ENCODE measurements at regions not wholly inside any gene's neighbourhood (a gene's known extent, or its start where the extent isn't known, plus 50 kb on each side); places are given as distances from the start of the nearest gene placed in this dataset.

DNA sequence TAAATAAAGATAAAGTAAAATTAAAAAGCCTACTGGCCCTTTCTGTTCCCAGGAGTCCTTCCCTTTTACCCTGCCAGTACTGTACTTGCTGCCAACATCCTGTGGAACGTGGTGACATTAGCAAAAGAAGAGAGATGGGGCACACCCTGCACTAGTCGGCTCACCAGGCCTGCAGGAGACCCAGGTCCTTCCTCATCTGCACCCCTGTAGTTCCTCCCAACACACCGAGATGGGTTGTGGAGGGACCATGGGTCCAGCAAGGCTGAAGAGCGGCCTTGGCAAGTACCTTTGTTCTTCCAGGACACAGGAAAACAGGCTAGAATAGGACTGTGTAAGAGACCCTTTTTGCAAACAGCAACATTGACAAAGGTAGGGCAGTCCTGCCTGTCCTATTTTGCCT, 98.7 kb upstream of the TMPRSS2 start:
- Histone ChIP-seq H3K9me3 (ENCODE audit: control insufficient read depth, low read length) (no peaks in the 10 kb centered on the region), H3K27me3 (ENCODE audit: control insufficient read depth in 1 of 2, insufficient read depth in 2 of 2, low read length in 1 of 2) (no peaks in the 10 kb centered on the region), H3K4me1 (ENCODE audit: control insufficient read depth in 1 of 2, insufficient read depth in 2 of 2, low read length in 2 of 2) (no peaks in the 10 kb centered on the region), H3K4me3 (ENCODE audit: low read length in 2 of 2) (no peak overlapping the region), H3K27ac (ENCODE audit: low read depth in 1 of 2, low read length in 2 of 2) (no peak overlapping the region), H3K36me3 (ENCODE audit: control insufficient read depth in 1 of 2, insufficient read depth in 2 of 2, low read length in 1 of 2) (no peaks in the 10 kb centered on the region)
- ATAC-seq (ENCODE audit: low FRiP score) (no peak), DNase-seq (peak in 1 of 2 donors; percentile 48)
- 49 to 52% methylated on average over 4 of the region's 4 CpGs for WGBS, 2 donors
- intact Hi-C loops (cut with DNase I): loop anchor here in 1 of 2 donors (10.0 kb wide), 1 partner anchor 462 kb away; no protein-coding TSS in a partner anchor

DNA sequence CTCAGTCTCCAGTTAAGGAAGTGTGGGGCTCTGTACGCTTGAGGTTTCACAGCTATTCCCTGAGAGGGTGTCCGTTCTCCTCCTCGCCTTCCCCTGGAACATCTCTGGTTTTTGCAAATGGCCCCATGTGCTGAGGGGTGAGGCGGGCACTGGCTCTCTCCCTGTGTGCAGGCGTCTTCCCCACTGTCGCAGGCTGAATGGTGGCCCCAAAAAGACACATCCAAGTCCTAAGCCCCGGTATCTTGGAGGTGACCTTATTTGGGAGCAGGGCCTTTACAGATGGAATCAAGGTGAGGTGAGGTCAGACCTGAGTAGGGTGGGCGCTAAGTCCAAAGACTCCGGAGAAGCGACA, 98.0 kb upstream of the TMPRSS2 start:
- intact Hi-C loops (cut with DNase I): loop anchor here in 1 of 2 donors (10.0 kb wide), 1 partner anchor 461 kb away; no protein-coding TSS in a partner anchor
- no peak overlapping the region for H3K27ac ChIP-seq (ENCODE audit: low read depth in 1 of 2, low read length in 2 of 2)
- ATAC-seq (ENCODE audit: low FRiP score) (no peak), DNase-seq (peak in 1 of 2 donors; percentile 35)
- H3K4me3 ChIP-seq (ENCODE audit: low read length in 2 of 2): no peak overlapping the region
- no peaks in the 10 kb centered on the region for H3K4me1 ChIP-seq (ENCODE audit: control insufficient read depth in 1 of 2, insufficient read depth in 2 of 2, low read length in 2 of 2)
- H3K36me3 ChIP-seq (ENCODE audit: control insufficient read depth in 1 of 2, insufficient read depth in 2 of 2, low read length in 1 of 2): no peaks in the 10 kb centered on the region
- no peaks in the 10 kb centered on the region for H3K9me3 ChIP-seq (ENCODE audit: control insufficient read depth, low read length)
- H3K27me3 ChIP-seq (ENCODE audit: control insufficient read depth in 1 of 2, insufficient read depth in 2 of 2, low read length in 1 of 2): no peaks in the 10 kb centered on the region
- WGBS, 2 donors: 96 to 97% methylated on average over 10 of the region's 10 CpGs

DNA sequence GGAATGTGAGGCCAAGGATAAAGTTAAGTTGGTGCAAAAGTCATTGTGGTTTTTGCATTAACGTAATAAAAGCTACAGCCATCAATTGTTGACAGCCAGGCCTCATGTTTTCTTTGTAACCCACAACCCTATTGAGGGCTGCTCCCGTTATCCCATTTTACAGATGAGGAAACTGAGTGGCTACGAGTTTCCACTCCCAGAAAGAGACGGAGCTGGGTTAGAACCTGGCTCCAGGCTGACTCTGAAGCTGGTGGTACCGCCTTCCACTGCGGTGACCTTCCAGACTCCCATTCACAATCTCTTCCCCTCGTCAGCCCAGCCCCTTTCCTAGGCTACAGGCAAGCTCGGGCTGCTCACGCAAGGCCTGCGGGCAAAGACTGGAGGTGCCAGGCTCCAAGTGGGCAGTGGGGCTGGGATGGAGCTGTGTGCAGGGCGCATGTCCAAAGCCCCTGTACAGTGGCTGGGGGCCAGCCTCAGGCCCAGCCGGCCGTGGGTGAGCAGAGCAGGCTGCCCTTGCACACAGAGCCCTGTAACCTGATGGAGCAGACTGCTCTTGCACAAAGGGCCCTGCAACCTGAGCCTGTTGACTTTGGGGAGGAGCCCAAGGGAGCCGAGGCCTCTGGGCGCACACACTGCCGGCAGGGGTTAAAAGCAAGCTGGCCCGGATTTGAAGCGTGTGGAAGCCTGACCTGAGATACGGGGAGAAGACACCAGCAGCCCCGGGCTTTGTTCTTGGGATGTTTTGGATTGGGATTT, 97.4 kb upstream of the TMPRSS2 start:
- intact Hi-C loops (cut with DNase I): loop anchor here in 1 of 2 donors (10.0 kb wide), 1 partner anchor 461 kb away; no protein-coding TSS in a partner anchor

DNA sequence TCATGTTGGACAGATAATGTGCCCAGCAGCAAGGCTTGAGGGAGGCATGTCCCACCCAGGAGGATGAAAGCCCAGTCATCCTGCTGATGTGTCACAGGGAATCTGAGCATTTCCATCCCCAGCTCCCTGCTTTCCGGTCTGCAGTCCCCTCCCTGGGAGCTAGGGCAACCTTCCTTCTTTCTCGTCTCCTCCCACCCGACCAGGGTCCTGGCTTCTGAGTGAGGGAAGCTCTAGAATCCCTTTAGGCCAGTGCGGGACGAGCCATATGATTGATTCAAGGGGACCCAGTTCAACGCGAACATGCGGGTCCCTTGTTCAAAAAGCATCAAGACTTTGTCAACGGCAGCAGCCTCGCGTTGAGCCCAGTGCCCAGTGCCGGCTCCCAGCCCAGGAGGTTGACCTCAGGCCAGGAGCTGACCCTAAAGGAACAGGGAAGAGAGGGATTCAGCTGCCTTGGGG, 96.7 kb upstream of the TMPRSS2 start:
- Histone ChIP-seq H3K4me3 (ENCODE audit: low read length in 2 of 2) (no peak overlapping the region), H3K9me3 (ENCODE audit: control insufficient read depth, low read length) (no peaks in the 10 kb centered on the region), H3K36me3 (ENCODE audit: control insufficient read depth in 1 of 2, insufficient read depth in 2 of 2, low read length in 1 of 2) (no peaks in the 10 kb centered on the region), H3K4me1 (ENCODE audit: control insufficient read depth in 1 of 2, insufficient read depth in 2 of 2, low read length in 2 of 2) (no peaks in the 10 kb centered on the region), H3K27me3 (ENCODE audit: control insufficient read depth in 1 of 2, insufficient read depth in 2 of 2, low read length in 1 of 2) (no peaks in the 10 kb centered on the region), H3K27ac (ENCODE audit: low read depth in 1 of 2, low read length in 2 of 2) (no peak overlapping the region)
- no peak for ATAC-seq (ENCODE audit: low FRiP score)
- peak in 1 of 2 donors; percentile 37 for DNase-seq
- 92 to 93% methylated on average over 12 of the region's 12 CpGs for WGBS, 2 donors
- intact Hi-C loops (cut with DNase I): loop anchor here in 1 of 2 donors (10.0 kb wide), 1 partner anchor 460 kb away; no protein-coding TSS in a partner anchor

More for the DNA sequence above, 97.4 kb upstream of the TMPRSS2 start:
- DNase-seq (peak in 1 of 2 donors; percentile 66), ATAC-seq (ENCODE audit: low FRiP score) (no peak)
- 72 to 74% methylated on average over 20 of the region's 20 CpGs for WGBS, 2 donors
- H3K36me3 ChIP-seq (ENCODE audit: control insufficient read depth in 1 of 2, insufficient read depth in 2 of 2, low read length in 1 of 2): no peaks in the 10 kb centered on the region
- no peaks in the 10 kb centered on the region for H3K9me3 ChIP-seq (ENCODE audit: control insufficient read depth, low read length)
- no peak overlapping the region for H3K27ac ChIP-seq (ENCODE audit: low read depth in 1 of 2, low read length in 2 of 2)
- no peaks in the 10 kb centered on the region for H3K27me3 ChIP-seq (ENCODE audit: control insufficient read depth in 1 of 2, insufficient read depth in 2 of 2, low read length in 1 of 2)
- H3K4me1 ChIP-seq (ENCODE audit: control insufficient read depth in 1 of 2, insufficient read depth in 2 of 2, low read length in 2 of 2): no peaks in the 10 kb centered on the region
- no peak overlapping the region for H3K4me3 ChIP-seq (ENCODE audit: low read length in 2 of 2)

DNA sequence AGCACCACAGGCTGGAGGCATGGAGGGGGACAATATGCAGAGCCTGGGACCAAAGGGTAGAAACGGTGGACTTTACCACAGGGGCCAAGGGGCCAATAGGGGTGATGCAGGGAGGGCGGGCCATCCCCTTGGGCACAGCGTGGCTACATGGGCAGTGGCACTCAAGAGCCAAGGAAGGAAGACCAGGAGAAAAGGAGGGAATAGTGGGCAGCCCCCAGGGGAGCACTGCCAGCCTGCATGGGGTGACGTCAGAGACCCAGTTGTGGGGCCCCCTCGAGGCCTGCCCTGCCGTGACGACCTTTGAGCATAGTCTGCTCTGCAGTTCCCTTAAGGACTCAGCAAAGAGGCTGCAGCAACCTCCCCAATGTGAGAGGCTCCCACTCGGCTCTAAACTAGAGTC, 95.5 kb upstream of the TMPRSS2 start:
- no peaks in the 10 kb centered on the region for H3K36me3 ChIP-seq (ENCODE audit: control insufficient read depth in 1 of 2, insufficient read depth in 2 of 2, low read length in 1 of 2)
- no peaks in the 10 kb centered on the region for H3K27me3 ChIP-seq (ENCODE audit: control insufficient read depth in 1 of 2, insufficient read depth in 2 of 2, low read length in 1 of 2)
- no peaks in the 10 kb centered on the region for H3K4me1 ChIP-seq (ENCODE audit: control insufficient read depth in 1 of 2, insufficient read depth in 2 of 2, low read length in 2 of 2)
- peak in 1 of 2 donors; percentile 57 for DNase-seq
- no peaks in the 10 kb centered on the region for H3K9me3 ChIP-seq (ENCODE audit: control insufficient read depth, low read length)
- no peak overlapping the region for H3K27ac ChIP-seq (ENCODE audit: low read depth in 1 of 2, low read length in 2 of 2)
- H3K4me3 ChIP-seq (ENCODE audit: low read length in 2 of 2): no peak overlapping the region
- no peak for ATAC-seq (ENCODE audit: low FRiP score)
- intact Hi-C loops (cut with DNase I): loop anchor here in 1 of 2 donors (10.0 kb wide), 1 partner anchor 459 kb away; no protein-coding TSS in a partner anchor
- WGBS, 2 donors: 80 to 86% methylated on average over 8 of the region's 8 CpGs

DNA sequence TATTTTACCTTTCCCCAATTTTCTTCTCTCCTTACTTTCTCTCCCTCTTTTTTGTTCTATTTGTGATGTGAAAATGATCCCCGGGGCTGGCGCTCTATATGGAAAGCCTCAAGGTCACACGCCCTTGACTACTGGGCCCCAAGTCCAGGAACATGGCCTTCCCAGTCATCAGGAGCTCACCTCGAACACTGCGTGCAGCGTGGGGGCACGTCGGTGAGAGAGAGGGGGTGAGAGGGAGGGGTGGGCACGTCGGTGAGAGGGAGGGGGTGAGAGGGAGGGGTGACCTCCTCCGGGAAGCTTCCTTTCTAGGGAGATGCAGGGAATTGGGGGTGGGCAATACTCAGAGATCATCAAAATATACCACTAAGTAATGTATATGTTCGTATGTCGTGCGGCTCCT, 94.6 kb upstream of the TMPRSS2 start:
- H3K4me3 ChIP-seq (ENCODE audit: low read length in 2 of 2): no peak overlapping the region
- no peak overlapping the region for H3K27ac ChIP-seq (ENCODE audit: low read depth in 1 of 2, low read length in 2 of 2)
- no peaks in the 10 kb centered on the region for H3K9me3 ChIP-seq (ENCODE audit: control insufficient read depth, low read length)
- ATAC-seq (ENCODE audit: low FRiP score): no peak
- no peaks in the 10 kb centered on the region for H3K4me1 ChIP-seq (ENCODE audit: control insufficient read depth in 1 of 2, insufficient read depth in 2 of 2, low read length in 2 of 2)
- H3K36me3 ChIP-seq (ENCODE audit: control insufficient read depth in 1 of 2, insufficient read depth in 2 of 2, low read length in 1 of 2): no peaks in the 10 kb centered on the region
- WGBS, 2 donors: 80 to 90% methylated on average over 14 of the region's 14 CpGs
- DNase-seq: peak in 1 of 2 donors; percentile 46
- H3K27me3 ChIP-seq (ENCODE audit: control insufficient read depth in 1 of 2, insufficient read depth in 2 of 2, low read length in 1 of 2): no peaks in the 10 kb centered on the region
- intact Hi-C loops (cut with DNase I): loop anchor here in 1 of 2 donors (10.0 kb wide), 1 partner anchor 458 kb away; no protein-coding TSS in a partner anchor

DNA sequence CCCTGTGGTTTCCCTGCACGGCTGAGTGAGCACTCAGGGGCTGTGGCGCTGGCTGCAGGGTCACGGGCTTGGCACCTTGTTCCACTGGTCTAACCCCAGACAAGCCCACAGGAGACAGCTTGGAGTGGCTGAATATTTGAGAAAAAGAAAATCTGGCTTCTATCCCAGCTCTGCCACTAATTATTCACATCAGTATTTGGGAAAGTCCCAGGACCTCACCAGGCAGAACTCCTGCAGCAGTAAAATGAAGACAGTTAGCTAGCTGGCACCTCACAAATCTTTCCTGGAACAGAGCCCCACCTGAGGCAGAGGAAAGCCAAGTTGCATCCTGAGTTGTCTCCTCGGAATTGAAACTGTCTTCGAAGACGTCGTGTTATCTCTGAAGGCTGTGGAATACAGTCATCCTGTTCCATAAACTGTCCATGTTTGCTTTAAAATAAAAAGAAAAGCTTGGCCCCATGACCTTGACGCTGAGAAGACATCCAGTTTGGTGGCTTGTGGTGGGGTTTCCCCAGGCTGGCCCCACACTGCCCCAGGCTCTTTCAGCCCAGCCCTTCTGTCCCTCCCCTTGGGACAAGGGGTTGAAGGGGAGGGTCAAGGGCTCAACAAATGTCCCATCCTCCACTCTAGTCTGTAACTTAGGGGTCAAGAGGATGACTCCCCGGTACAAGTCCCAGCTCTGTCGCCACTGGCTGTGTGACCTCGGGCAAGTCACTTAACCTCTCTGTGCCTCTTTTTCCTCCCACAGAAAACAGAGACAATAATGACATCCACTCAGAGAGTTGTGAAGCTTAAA, 93.8 kb upstream of the TMPRSS2 start:
- WGBS, 2 donors: 36 to 37% methylated on average over 11 of the region's 11 CpGs
- H3K36me3 ChIP-seq (ENCODE audit: control insufficient read depth in 1 of 2, insufficient read depth in 2 of 2, low read length in 1 of 2): no peaks in the 10 kb centered on the region
- ATAC-seq (ENCODE audit: low FRiP score) (no peak), DNase-seq (peak in 1 of 2 donors; percentile 64)
- H3K27me3 ChIP-seq (ENCODE audit: control insufficient read depth in 1 of 2, insufficient read depth in 2 of 2, low read length in 1 of 2): no peaks in the 10 kb centered on the region
- no peaks in the 10 kb centered on the region for H3K9me3 ChIP-seq (ENCODE audit: control insufficient read depth, low read length)
- H3K4me1 ChIP-seq (ENCODE audit: control insufficient read depth in 1 of 2, insufficient read depth in 2 of 2, low read length in 2 of 2): no peaks in the 10 kb centered on the region
- intact Hi-C loops (cut with DNase I): loop anchor here in 1 of 2 donors (10.0 kb wide), 1 partner anchor 457 kb away; no protein-coding TSS in a partner anchor
- H3K4me3 ChIP-seq (ENCODE audit: low read length in 2 of 2): no peak overlapping the region
- no peak overlapping the region for H3K27ac ChIP-seq (ENCODE audit: low read depth in 1 of 2, low read length in 2 of 2)

DNA sequence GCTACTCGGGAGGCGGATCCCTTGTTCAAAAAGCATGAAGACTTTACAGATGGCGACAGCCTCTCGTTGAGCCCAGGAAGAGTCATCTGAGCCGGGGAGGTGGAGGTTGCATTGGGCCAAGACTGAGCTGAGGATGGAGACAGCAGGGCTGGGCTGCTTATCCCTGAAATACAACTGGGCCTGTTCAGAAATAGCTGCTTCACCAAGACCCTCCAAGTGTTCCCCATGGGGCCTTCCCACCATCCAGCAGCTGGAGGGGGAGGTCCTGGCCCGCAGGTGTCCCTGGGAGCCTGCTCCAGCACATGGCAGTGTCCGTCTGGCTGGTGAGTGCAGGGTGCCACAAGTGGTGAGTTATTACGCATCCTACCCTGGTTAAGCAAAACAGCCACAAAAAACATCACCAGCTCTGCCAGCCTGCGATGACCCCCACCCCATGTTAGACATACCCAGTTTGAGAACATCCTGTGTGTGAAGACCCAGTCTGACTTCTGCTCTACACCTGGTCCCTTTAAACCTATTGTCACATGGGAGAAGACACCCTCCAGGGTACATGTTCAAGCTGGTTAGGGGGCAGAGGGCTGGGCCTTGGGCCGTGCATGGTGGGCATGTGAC, 93.1 kb upstream of the TMPRSS2 start:
- ATAC-seq (ENCODE audit: low FRiP score): no peak

More for the DNA sequence above, 93.1 kb upstream of the TMPRSS2 start:
- Histone ChIP-seq H3K4me1 (ENCODE audit: control insufficient read depth in 1 of 2, insufficient read depth in 2 of 2, low read length in 2 of 2) (no peaks in the 10 kb centered on the region), H3K27me3 (ENCODE audit: control insufficient read depth in 1 of 2, insufficient read depth in 2 of 2, low read length in 1 of 2) (no peaks in the 10 kb centered on the region), H3K27ac (ENCODE audit: low read depth in 1 of 2, low read length in 2 of 2) (no peak overlapping the region), H3K9me3 (ENCODE audit: control insufficient read depth, low read length) (no peaks in the 10 kb centered on the region), H3K36me3 (ENCODE audit: control insufficient read depth in 1 of 2, insufficient read depth in 2 of 2, low read length in 1 of 2) (no peaks in the 10 kb centered on the region), H3K4me3 (ENCODE audit: low read length in 2 of 2) (no peak overlapping the region)
- WGBS, 2 donors: 89 to 90% methylated on average over 10 of the region's 10 CpGs
- intact Hi-C loops (cut with DNase I): loop anchor here in 1 of 2 donors (10.0 kb wide), 1 partner anchor 456 kb away; no protein-coding TSS in a partner anchor
- peak in 1 of 2 donors; percentile 74 for DNase-seq
